HCT116 (cell line): ENCODE measurements at regions not wholly inside any gene's neighbourhood (a gene's known extent, or its start where the extent isn't known, plus 50 kb on each side); places are given as distances from the start of the nearest gene placed in this dataset.

Experiments used
- ATAC-seq: fragments of 200-7000 bp; cut with Tn5 transposase; 2 replicates; pipeline ENCODE4 v1.9.1; 2020; ENCODE audit warnings: mild to moderate bottlenecking, moderate library complexity
- BruUV-seq: library from RNA; stranded (reverse); fragments of 400-500 nt; replicated peaks from 2 replicates; lab custom pipeline; 2021; lab: Mats Ljungman, UMichigan
- CTCF ChIA-PET: fragments of 300-600 bp; sonication (Branson Sonifier 250); formaldehyde crosslinking; loops from one replicate; lab custom pipeline; 2021; ENCODE audit warnings: antibody characterized with exemption; lab: Charles Lee
- POLR2A ChIA-PET: fragments of 300-600, 350-600 bp; sonication (Branson Sonifier 250); formaldehyde crosslinking; loops from one replicate; lab custom pipeline; 2021; ENCODE audit warnings: antibody characterized with exemption; lab: Charles Lee
- RAD21 ChIA-PET, 2 experiments: fragments of 300-600 bp; sonication (Branson Sonifier 250); formaldehyde crosslinking; loops; one replicate each; lab custom pipeline; 2023; ENCODE audit warnings: low total read pairs in 2 of 2; ENCODE audit not compliant: uncharacterized antibody in 2 of 2, unreplicated experiment in 2 of 2, low non-redundant PET in 1 of 2; lab: Charles Lee
- DNase-seq: peaks from one replicate; pipeline ENCODE4 v3.0.0-alpha.2; 2010; ENCODE audit warnings: low read depth, low spot score
- H2AFZ ChIP-seq: fragments of 200-600 bp; shearing (Covaris generic), sonication (generic); 2 replicates; pipeline ENCODE4 v1.6.1; 2017; ENCODE audit warnings: low read depth, mixed run types, mixed read lengths, antibody characterized with exemption, low read length; ENCODE audit not compliant: poor library complexity, severe bottlenecking
- H3K27ac ChIP-seq: 2 replicates; pipeline ENCODE4 v1.5.1; 2012; ENCODE audit warnings: low read depth, low read length
- H3K27me3 ChIP-seq: fragments of 200-600 bp; sonication (generic); 2 replicates; pipeline ENCODE4 v1.6.1; 2016; ENCODE audit warnings: mixed run types, low read length, mixed read lengths; ENCODE audit not compliant: insufficient read depth
- H3K36me3 ChIP-seq, 2 experiments: fragments of 200-500 bp in 1 of 2; fragments of 200-600 bp in 1 of 2; sonication (Bioruptor generic) in 1 of 2; sonication (generic) in 1 of 2; 2 replicates each; pipeline versions ENCODE4 v1.5.1 to v1.6.1; 2014 to 2016; ENCODE audit warnings: low read length in 2 of 2, inconsistent platforms in 1 of 2, mixed read lengths in 1 of 2, mixed run types in 1 of 2; ENCODE audit not compliant: insufficient read depth in 2 of 2, control insufficient read depth in 1 of 2
- H3K4me1 ChIP-seq, 2 experiments: fragments of 200-600 bp in 1 of 2; sonication (generic) in 1 of 2; 2 replicates each; pipeline versions ENCODE4 v1.5.1 to v1.6.1; 2012 to 2017; ENCODE audit warnings: low read length in 2 of 2, inconsistent platforms in 1 of 2, mild to moderate bottlenecking in 1 of 2, mixed read lengths in 1 of 2, mixed run types in 1 of 2, moderate library complexity in 1 of 2; ENCODE audit not compliant: insufficient read depth in 2 of 2, control insufficient read depth in 1 of 2
- H3K4me2 ChIP-seq: fragments of 200-600 bp; sonication (generic); 2 replicates; pipeline ENCODE4 v1.6.1; 2017; ENCODE audit warnings: mixed run types, low read length, mixed read lengths
- H3K4me3 ChIP-seq, 2 experiments: fragments of 200-600 bp in 1 of 2; sonication (generic) in 1 of 2; replicated peaks in 1 of 2; 2 replicates each; pipeline ENCODE4 v1.5.1; 2011 to 2016; ENCODE audit warnings: low read length in 2 of 2, control low read depth in 1 of 2, low read depth in 1 of 2, mild to moderate bottlenecking in 1 of 2, mixed read lengths in 1 of 2, mixed run types in 1 of 2
- H3K79me2 ChIP-seq: fragments of 200-600 bp; sonication (generic); 2 replicates; pipeline ENCODE4 v1.6.1; 2017; ENCODE audit warnings: mild to moderate bottlenecking, mixed run types, low read length, moderate library complexity, mixed read lengths; ENCODE audit not compliant: insufficient read depth
- H3K9ac ChIP-seq: fragments of 200-600 bp; sonication (generic); 2 replicates; pipeline ENCODE4 v1.6.1; 2016; ENCODE audit warnings: low read length, mixed read lengths
- H3K9me2 ChIP-seq: fragments of 200-600 bp; sonication (generic), shearing (Covaris generic); 2 replicates; pipeline ENCODE4 v1.6.1; 2017; ENCODE audit warnings: mixed run types, mild to moderate bottlenecking, moderate library complexity; ENCODE audit not compliant: insufficient read depth
- H3K9me3 ChIP-seq, 2 experiments: fragments of 200-500 bp in 1 of 2; fragments of 200-600 bp in 1 of 2; sonication (Bioruptor generic) in 1 of 2; sonication (generic) in 1 of 2; 2 replicates each; pipeline ENCODE4 v1.6.1; 2014 to 2017; ENCODE audit warnings: low read length in 2 of 2, mixed read lengths in 2 of 2, inconsistent platforms in 1 of 2, low read depth in 1 of 2, mild to moderate bottlenecking in 1 of 2, mixed run types in 1 of 2, moderate library complexity in 1 of 2; ENCODE audit not compliant: control insufficient read depth in 1 of 2, insufficient read depth in 1 of 2
- H4K20me1 ChIP-seq: fragments of 200-600 bp; sonication (generic), shearing (Covaris generic); 2 replicates; pipeline ENCODE4 v1.6.1; 2017; ENCODE audit warnings: mixed run types, mild to moderate bottlenecking, moderate library complexity; ENCODE audit not compliant: insufficient read depth
- ATF3 ChIP-seq: IDR thresholded peaks from 2 replicates; pipeline ENCODE4 v1.6.1; 2012
- CEBPB ChIP-seq: IDR thresholded peaks from 2 replicates; pipeline ENCODE4 v1.6.1; 2012; ENCODE audit warnings: low read depth
- EGR1 ChIP-seq: IDR thresholded peaks from 2 replicates; pipeline ENCODE4 v1.6.1; 2012; ENCODE audit warnings: low read depth
- EZH2phosphoT487 ChIP-seq: fragments of 200-600 bp; IDR thresholded peaks from 2 replicates; pipeline ENCODE4 v1.6.1; 2018; ENCODE audit warnings: antibody characterized with exemption, borderline replicate concordance
- FOSL1 ChIP-seq: IDR thresholded peaks from 2 replicates; pipeline ENCODE4 v1.6.1; 2012; ENCODE audit warnings: low read depth
- JUND ChIP-seq: IDR thresholded peaks from 2 replicates; pipeline ENCODE4 v1.6.1; 2012
- RAD21 ChIP-seq: IDR thresholded peaks from 2 replicates; pipeline ENCODE4 v1.6.1; 2012; ENCODE audit warnings: low read depth, mild to moderate bottlenecking
- REST ChIP-seq: IDR thresholded peaks from 2 replicates; pipeline ENCODE4 v1.6.1; 2012; ENCODE audit warnings: low read depth
- SIN3A ChIP-seq: IDR thresholded peaks from 2 replicates; pipeline ENCODE4 v1.6.1; 2012; ENCODE audit warnings: low read depth
- ZFX ChIP-seq: fragments of 450-650 bp; IDR thresholded peaks from 2 replicates; pipeline ENCODE4 v1.6.1; 2017
- intact Hi-C: fragments of 100-400 bp; cut with micrococcal nuclease; formaldehyde crosslinking; loops from 2 replicates; pipeline ENCODE4 v1.10.0; 2022
- TF ChIP-seq, protein P1 (sequence below), 3 experiments: fragments of 200-600 bp in 1 of 3; sonication (generic) in 1 of 3; IDR thresholded peaks in 2 of 3; conservative IDR thresholded peaks in 1 of 3; 2 replicates each; pipeline ENCODE4 v1.5.1; 2012 to 2017; ENCODE audit warnings: low read depth in 2 of 3, low read length in 2 of 3, antibody characterized with exemption in 1 of 3, borderline replicate concordance in 1 of 3, control low read depth in 1 of 3, mild to moderate bottlenecking in 1 of 3, mixed read lengths in 1 of 3, mixed run types in 1 of 3, moderate library complexity in 1 of 3; ENCODE audit not compliant: insufficient read depth in 1 of 3

GRCh38 chr2:190123956-190124355 is 61.4 kb upstream of the MSTN start:
- Histone ChIP-seq H3K4me1 (no peaks in the 10 kb centered on the region), H3K9me2 (no peaks in the 10 kb centered on the region), H3K27me3 (no peaks in the 10 kb centered on the region), H3K36me3 (no peaks in the 10 kb centered on the region), H3K9me3 (no peaks in the 10 kb centered on the region), H2AFZ (no peak overlapping the region), H3K27ac (no peak overlapping the region), H3K9ac (no peak overlapping the region), H4K20me1 (no peaks in the 10 kb centered on the region), H3K79me2 (no peaks in the 10 kb centered on the region), H3K4me2 (no peak overlapping the region), H3K4me3 (no peak overlapping the region)
- ChIA-PET CTCF (no interaction called here), RAD21 (interaction anchor here in 1 of 2 experiments (0.6 kb wide), 1 partner anchor 56 kb away, joined by 3 read pairs; a partner anchor contains a TSS), POLR2A (no interaction called here)
- no TSS peak for BruUV-seq
- ATAC-seq (no peak), DNase-seq (no peak)
- TF ChIP-seq SIN3A: no peak
- intact Hi-C loops: no loop called here

DNA sequence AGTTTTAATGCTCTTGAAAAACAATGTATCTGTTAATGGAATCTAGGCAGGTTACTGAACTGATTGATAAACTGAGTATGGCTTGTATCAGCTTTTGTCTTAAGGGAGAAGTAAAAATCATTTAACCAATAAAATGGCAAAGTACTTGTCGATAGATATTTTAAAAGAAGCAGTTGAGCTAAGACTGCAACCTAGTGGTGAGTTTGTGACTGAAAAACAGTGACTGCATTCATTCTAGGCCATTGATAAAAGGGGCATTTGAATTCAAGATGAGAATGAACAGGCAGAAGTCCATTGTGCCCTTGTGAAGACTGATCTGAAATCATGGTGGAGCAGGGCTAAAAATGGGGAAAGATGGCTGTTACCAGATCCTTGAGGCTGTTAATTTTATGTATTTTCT is 59.4 kb upstream of the MSTN start:
- Histone ChIP-seq H3K4me3 (no peak overlapping the region), H3K4me2 (no peak overlapping the region), H3K9ac (no peak overlapping the region), H3K36me3 (no peaks in the 10 kb centered on the region), H3K27me3 (no peaks in the 10 kb centered on the region), H3K9me2 (peaks cover 3% of the 10 kb centered on the region; the same call in 1 of the 2 replicates), H3K4me1 (no peaks in the 10 kb centered on the region), H4K20me1 (no peaks in the 10 kb centered on the region), H3K9me3 (no peaks in the 10 kb centered on the region), H3K79me2 (no peaks in the 10 kb centered on the region), H2AFZ (peak overlapping the region; percentile 48), H3K27ac (no peak overlapping the region)
- intact Hi-C loops: loop anchor here (1.0 kb wide), 1 partner anchor 371 kb away; no protein-coding TSS in a partner anchor
- ChIA-PET POLR2A (no interaction called here), CTCF (interaction anchor here (1.0 to 1.3 kb wide), 3 partner anchors 10 to 96 kb away, joined by 3 to 4 read pairs (median 4); no protein-coding TSS in a partner anchor), RAD21 (no interaction called here)
- no TSS peak for BruUV-seq
- ATAC-seq: peak; percentile 67
- DNase-seq: peak; percentile 23
- TF ChIP-seq CEBPB (no peak), JUND (no peak), ATF3 (no peak), FOSL1 (no peak), EZH2phosphoT487 (no peak), RAD21 (peak; percentile 61), REST (no peak), ZFX (no peak), EGR1 (no peak)
- TF ChIP-seq, protein P1, sequence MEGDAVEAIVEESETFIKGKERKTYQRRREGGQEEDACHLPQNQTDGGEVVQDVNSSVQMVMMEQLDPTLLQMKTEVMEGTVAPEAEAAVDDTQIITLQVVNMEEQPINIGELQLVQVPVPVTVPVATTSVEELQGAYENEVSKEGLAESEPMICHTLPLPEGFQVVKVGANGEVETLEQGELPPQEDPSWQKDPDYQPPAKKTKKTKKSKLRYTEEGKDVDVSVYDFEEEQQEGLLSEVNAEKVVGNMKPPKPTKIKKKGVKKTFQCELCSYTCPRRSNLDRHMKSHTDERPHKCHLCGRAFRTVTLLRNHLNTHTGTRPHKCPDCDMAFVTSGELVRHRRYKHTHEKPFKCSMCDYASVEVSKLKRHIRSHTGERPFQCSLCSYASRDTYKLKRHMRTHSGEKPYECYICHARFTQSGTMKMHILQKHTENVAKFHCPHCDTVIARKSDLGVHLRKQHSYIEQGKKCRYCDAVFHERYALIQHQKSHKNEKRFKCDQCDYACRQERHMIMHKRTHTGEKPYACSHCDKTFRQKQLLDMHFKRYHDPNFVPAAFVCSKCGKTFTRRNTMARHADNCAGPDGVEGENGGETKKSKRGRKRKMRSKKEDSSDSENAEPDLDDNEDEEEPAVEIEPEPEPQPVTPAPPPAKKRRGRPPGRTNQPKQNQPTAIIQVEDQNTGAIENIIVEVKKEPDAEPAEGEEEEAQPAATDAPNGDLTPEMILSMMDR (IDR thresholded peaks at IDR 0.05 in 2 of 3, conservative IDR thresholded peaks at IDR 0.05 in 1 of 3; ENCODE audit: borderline replicate concordance in 1 of 3, insufficient read depth in 1 of 3, low read depth in 2 of 3, low read length in 2 of 3): peak; percentile 44 to 62 (median 61); a peak in 5 of 6 replicates
- TF ChIP-seq, all 23 proteins: peak for 2
